GM18861 (cell line): ENCODE measurements at regions not wholly inside any gene's neighbourhood (a gene's known extent, or its start where the extent isn't known, plus 50 kb on each side); places are given as distances from the start of the nearest gene placed in this dataset.

Experiments
- ATAC-seq: cut with Tn5 transposase; IDR thresholded peaks from one replicate; pipeline ENCODE4 v1.9.1; 2021; ENCODE audit not compliant: unreplicated experiment

GRCh38 chr4:180642732-180643131 lies 1600.5 kb upstream of the TENM3 start:
- no peak for ATAC-seq

GRCh38 chr4:180650273-180650672 lies 1592.9 kb upstream of the TENM3 start:
- ATAC-seq, result peak; percentile 65

GRCh38 chr4:180652533-180652932 lies 1590.7 kb upstream of the TENM3 start:
- no peak for ATAC-seq

GRCh38 chr4:180655886-180656285 lies 1587.3 kb upstream of the TENM3 start:
- no peak for ATAC-seq

GRCh38 chr4:180657881-180658280 lies 1585.3 kb upstream of the TENM3 start:
- no peak for ATAC-seq

GRCh38 chr4:180664766-180665368 lies 1578.3 kb upstream of the TENM3 start:
- ATAC-seq, result peak; percentile 93

- ATAC-seq, result no peak
Observed at GRCh38 chr4:180665481-180665880, 1577.7 kb upstream of the TENM3 start.

- peak; percentile 73 for ATAC-seq
Observed at GRCh38 chr4:180665994-180666824, 1577.0 kb upstream of the TENM3 start.

- no peak for ATAC-seq
Observed at GRCh38 chr4:180668732-180669131, 1574.5 kb upstream of the TENM3 start.

GRCh38 chr4:180669680-180670079 lies 1573.5 kb upstream of the TENM3 start:
- no peak for ATAC-seq

GRCh38 chr4:180674619-180675358 lies 1568.4 kb upstream of the TENM3 start:
- no peak for ATAC-seq

GRCh38 chr4:180675359-180675650 lies 1567.9 kb upstream of the TENM3 start:
- ATAC-seq, result no peak

GRCh38 chr4:180680305-180680704 lies 1562.9 kb upstream of the TENM3 start:
- ATAC-seq, result no peak

GRCh38 chr4:180682776-180683175 lies 1560.4 kb upstream of the TENM3 start:
- no peak for ATAC-seq

GRCh38 chr4:180683186-180683585 lies 1560.0 kb upstream of the TENM3 start:
- ATAC-seq, result no peak

- ATAC-seq, result no peak
Observed at GRCh38 chr4:180688480-180688879, 1554.7 kb upstream of the TENM3 start.

GRCh38 chr4:180694875-180695274 lies 1548.3 kb upstream of the TENM3 start:
- ATAC-seq, result no peak

GRCh38 chr4:180695851-180696250 lies 1547.4 kb upstream of the TENM3 start:
- no peak for ATAC-seq

GRCh38 chr4:180696460-180697092 lies 1546.6 kb upstream of the TENM3 start:
- no peak for ATAC-seq

- ATAC-seq, result no peak
Observed at GRCh38 chr4:180698550-180699195, 1544.5 kb upstream of the TENM3 start.

GRCh38 chr4:180706766-180707165 lies 1536.4 kb upstream of the TENM3 start:
- ATAC-seq, result no peak
